ENCODE measurements at regions not wholly inside any gene's neighbourhood (a gene's known extent, or its start where the extent isn't known, plus 50 kb on each side); places are given as distances from the start of the nearest gene placed in this dataset.
"Not testable (repeated sequence)": the region's sequence is repeated elsewhere in the genome, so short reads cannot be mapped to it uniquely, and the experiment has no call there.

- DNase-seq: no peak
Measured at GRCh38 chr7:85286446-85286845, 99.6 kb upstream of the SEMA3D start.

- no peak for DNase-seq
Measured at GRCh38 chr7:85285527-85285926, 98.7 kb upstream of the SEMA3D start.

- DNase-seq: no peak
Measured at GRCh38 chr7:85275204-85275603, 88.3 kb upstream of the SEMA3D start.

- DNase-seq: no peak
Measured at GRCh38 chr7:85274454-85274853, 87.6 kb upstream of the SEMA3D start.

GRCh38 chr7:85262891-85263290 is 76.0 kb upstream of the SEMA3D start:
- no peak for DNase-seq

- no peak for DNase-seq
Measured at GRCh38 chr7:85261336-85261735, 74.5 kb upstream of the SEMA3D start.

- not testable (repeated sequence) for DNase-seq
Measured at GRCh38 chr7:85249787-85250186, 62.9 kb upstream of the SEMA3D start.

GRCh38 chr7:85239109-85239508 is 52.3 kb upstream of the SEMA3D start:
- no peak for DNase-seq

- DNase-seq: no peak
Measured at GRCh38 chr7:85237721-85238120, 50.9 kb upstream of the SEMA3D start.

Data from KG1 (cell line).